ENCODE measurements at regions not wholly inside any gene's neighbourhood (a gene's known extent, or its start where the extent isn't known, plus 50 kb on each side); places are given as distances from the start of the nearest gene placed in this dataset.

DNA sequence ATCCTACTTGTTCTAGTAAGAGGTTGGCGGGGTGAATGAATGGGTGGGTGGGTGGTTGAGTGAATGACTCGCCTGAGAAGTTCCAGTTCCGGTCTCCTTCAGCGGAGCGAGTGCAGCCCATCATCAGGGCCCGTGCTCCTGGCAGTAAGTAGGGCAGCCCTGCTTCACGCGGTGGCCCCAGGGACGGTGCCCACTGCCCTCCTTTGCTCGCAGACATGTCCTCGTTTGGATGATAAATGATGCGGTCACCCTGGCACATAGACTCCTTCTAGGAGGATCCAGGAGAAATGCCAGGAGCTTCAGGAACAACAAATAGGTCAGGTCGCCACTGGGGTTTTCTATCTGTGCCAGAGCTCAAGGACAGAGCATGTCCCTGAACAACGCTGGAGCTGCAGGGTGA is 370.8 kb downstream of the CTTN start:
- Mint-ChIP-seq H3K36me3 (ENCODE audit: low read depth) (peaks cover 14% of the 10 kb centered on the region), H3K4me3 (no peak overlapping the region), H3K27ac (no peak overlapping the region), H3K27me3 (ENCODE audit: low read depth) (peaks cover 20% of the 10 kb centered on the region), H3K4me1 (no peaks in the 10 kb centered on the region), H3K9me3 (peaks cover 9% of the 10 kb centered on the region)
- TF ChIP-seq, protein P1, sequence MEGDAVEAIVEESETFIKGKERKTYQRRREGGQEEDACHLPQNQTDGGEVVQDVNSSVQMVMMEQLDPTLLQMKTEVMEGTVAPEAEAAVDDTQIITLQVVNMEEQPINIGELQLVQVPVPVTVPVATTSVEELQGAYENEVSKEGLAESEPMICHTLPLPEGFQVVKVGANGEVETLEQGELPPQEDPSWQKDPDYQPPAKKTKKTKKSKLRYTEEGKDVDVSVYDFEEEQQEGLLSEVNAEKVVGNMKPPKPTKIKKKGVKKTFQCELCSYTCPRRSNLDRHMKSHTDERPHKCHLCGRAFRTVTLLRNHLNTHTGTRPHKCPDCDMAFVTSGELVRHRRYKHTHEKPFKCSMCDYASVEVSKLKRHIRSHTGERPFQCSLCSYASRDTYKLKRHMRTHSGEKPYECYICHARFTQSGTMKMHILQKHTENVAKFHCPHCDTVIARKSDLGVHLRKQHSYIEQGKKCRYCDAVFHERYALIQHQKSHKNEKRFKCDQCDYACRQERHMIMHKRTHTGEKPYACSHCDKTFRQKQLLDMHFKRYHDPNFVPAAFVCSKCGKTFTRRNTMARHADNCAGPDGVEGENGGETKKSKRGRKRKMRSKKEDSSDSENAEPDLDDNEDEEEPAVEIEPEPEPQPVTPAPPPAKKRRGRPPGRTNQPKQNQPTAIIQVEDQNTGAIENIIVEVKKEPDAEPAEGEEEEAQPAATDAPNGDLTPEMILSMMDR (IDR thresholded peaks at IDR 0.05; ENCODE audit: unreplicated experiment in 3 of 3) = no peak

DNA sequence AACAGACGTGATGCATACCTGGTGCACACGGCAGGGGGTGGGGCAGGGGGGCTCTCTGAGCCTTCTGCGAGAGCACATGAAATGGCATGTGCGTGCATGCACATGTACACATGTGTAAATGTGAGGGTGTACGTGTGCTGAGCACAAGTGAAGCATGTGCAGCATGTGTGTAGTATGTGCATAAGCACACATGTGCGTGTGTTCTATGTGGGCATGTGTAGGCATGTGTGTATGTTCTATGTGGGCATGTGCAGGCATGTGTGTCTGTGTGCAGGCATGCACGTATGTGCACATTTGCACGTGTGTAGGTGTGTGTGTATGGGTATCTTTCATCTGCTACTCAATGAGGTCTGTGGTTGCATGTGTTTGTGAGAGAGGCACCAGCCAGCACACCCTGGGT is 371.2 kb downstream of the CTTN start:
- Mint-ChIP-seq H3K27ac (no peak overlapping the region), H3K4me1 (no peaks in the 10 kb centered on the region), H3K4me3 (no peak overlapping the region), H3K27me3 (ENCODE audit: low read depth) (peaks cover 20% of the 10 kb centered on the region), H3K9me3 (peaks cover 9% of the 10 kb centered on the region), H3K36me3 (ENCODE audit: low read depth) (peaks cover 14% of the 10 kb centered on the region)
- TF ChIP-seq, protein P1 (IDR thresholded peaks at IDR 0.05; ENCODE audit: unreplicated experiment in 3 of 3) = no peak

DNA sequence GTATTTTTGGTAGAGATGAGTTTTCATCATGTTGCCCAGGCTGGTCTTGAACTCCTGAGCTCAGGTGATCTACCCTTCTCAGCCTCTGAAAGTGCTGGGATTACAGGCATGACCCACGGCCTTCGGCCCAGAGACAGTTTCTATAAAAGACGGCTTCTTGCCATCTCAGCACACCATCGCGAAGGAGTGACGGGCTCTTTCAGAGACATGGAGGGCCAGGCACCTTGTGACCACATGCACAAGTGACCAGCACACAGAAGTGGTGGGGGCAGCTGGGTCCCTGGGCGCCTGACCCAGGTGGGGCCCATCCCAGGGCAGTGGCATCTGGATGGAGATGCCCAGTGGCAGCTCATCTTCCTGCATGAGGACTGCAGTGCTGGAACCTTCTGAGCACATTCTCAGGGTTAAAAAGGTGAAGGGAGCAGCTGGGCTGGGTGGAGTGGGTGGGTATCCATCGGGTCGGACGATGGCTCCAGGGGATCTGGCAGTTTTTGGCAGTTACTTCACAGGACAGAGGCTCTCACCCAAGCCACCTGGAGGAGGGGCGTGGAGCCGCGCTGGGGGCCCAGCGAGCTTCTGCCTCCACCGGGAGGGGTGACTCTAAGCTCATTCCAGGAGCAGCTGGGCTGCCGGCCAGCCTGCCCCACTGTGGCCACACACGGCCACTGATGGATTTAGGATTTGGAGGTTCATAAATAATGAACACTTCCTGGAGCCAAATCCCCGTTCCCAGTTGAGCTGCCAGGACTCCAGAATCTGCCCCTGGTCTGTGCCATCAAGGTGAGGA is 373.0 kb downstream of the CTTN start:
- peaks cover 21% of the 10 kb centered on the region for H3K27me3 Mint-ChIP-seq (ENCODE audit: low read depth)
- peaks cover 9% of the 10 kb centered on the region for H3K9me3 Mint-ChIP-seq
- H3K27ac Mint-ChIP-seq = no peak overlapping the region
- peaks cover 16% of the 10 kb centered on the region for H3K36me3 Mint-ChIP-seq (ENCODE audit: low read depth)
- no peaks in the 10 kb centered on the region for H3K4me1 Mint-ChIP-seq
- TF ChIP-seq, protein P1 (IDR thresholded peaks at IDR 0.05; ENCODE audit: unreplicated experiment in 3 of 3) = no peak
- no peak overlapping the region for H3K4me3 Mint-ChIP-seq

DNA sequence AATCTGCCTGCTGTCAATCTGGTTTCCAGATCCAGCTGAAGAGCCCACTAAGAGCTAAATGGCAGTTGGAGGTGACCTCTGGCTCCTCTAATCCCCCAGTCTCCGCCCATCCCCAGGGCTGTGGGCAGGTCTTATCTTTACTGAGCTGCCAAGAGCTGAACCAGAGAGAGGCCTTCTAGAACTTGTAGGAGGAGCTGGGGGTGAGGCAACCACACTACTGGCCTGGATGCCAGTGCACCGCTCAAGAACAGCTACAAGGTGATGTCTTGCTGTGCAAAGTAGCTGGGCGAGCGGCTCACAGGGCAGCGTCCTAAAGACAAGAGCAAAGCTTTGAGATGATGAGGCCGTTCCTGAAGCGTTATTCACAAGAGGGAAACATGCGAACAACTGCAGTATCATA is 374.6 kb downstream of the CTTN start:
- H3K9me3 Mint-ChIP-seq = peaks cover 9% of the 10 kb centered on the region
- H3K4me1 Mint-ChIP-seq = no peaks in the 10 kb centered on the region
- no peak overlapping the region for H3K4me3 Mint-ChIP-seq
- no peak overlapping the region for H3K27ac Mint-ChIP-seq
- TF ChIP-seq, protein P1 (IDR thresholded peaks at IDR 0.05; ENCODE audit: unreplicated experiment in 3 of 3) = no peak
- peaks cover 19% of the 10 kb centered on the region for H3K27me3 Mint-ChIP-seq (ENCODE audit: low read depth)
- H3K36me3 Mint-ChIP-seq (ENCODE audit: low read depth) = peaks cover 15% of the 10 kb centered on the region

DNA sequence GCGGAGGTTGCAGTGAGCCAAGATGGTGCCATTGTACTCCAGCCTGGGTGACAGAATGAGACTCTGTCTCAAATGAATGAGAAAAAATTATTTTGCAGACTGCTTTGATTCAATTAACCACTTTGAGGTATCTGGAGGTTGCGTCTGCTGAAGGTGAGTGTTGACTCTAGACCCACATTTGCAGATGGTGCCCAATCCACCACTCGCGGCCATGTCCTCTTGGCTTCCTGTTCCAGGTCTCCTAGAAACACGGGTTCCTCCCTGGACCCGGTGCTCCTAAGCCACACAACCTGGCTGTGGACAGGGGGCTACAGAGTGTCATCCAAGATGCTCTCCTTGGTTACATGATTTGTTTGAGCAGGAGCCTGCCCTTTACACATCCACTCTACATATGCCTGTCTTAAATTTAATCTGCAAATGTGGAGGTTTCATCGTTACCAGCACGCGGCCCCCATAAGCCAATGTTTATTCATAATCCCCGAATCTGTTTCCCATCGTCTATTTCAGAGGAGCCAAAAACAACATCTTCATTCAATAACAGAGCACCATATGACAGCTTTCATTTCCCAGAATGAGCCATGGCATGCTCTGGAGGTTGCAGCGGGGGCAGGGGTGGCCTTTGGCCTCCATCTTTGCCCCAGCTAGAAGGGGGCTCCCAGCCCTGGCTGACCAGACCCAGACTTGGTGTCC is 377.2 kb downstream of the CTTN start:
- Mint-ChIP-seq H3K4me1 (no peaks in the 10 kb centered on the region), H3K4me3 (no peak overlapping the region), H3K9me3 (peaks cover 9% of the 10 kb centered on the region), H3K36me3 (ENCODE audit: low read depth) (peaks cover 15% of the 10 kb centered on the region), H3K27ac (no peak overlapping the region), H3K27me3 (ENCODE audit: low read depth) (peaks cover 9% of the 10 kb centered on the region)
- TF ChIP-seq, protein P1 (IDR thresholded peaks at IDR 0.05; ENCODE audit: unreplicated experiment in 3 of 3) = no peak

Data from nephron (organoid).